GM12872 (cell line): ENCODE measurements at regions not wholly inside any gene's neighbourhood (a gene's known extent, or its start where the extent isn't known, plus 50 kb on each side); places are given as distances from the start of the nearest gene placed in this dataset.

Experiments used
- TF ChIP-seq, protein P1 (sequence below): IDR thresholded peaks from 3 replicates; pipeline ENCODE4 v1.5.1; 2011; ENCODE audit warnings: low read depth, mild to moderate bottlenecking, low read length, moderate library complexity; ENCODE audit not compliant: insufficient read depth

DNA sequence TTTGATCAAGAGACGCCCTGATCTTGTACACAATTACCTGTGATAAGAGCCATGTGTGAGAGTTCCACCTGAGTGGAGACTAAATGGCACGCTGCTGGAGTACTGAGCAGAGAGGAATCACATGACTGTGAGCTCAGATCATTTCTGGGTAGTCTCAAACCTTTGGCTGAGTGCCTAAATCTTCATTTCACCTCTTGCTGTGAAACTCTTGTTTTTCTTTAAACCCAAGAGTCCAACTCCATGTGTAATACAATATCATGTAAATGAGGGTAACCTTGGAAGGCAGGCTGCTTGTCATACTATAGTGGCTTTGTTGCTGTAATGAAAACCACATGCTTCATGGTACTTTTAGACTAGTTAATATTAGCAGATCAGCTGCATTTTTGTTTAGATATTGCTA is 156.9 kb downstream of the CAND1 start:
- TF ChIP-seq, protein P1, sequence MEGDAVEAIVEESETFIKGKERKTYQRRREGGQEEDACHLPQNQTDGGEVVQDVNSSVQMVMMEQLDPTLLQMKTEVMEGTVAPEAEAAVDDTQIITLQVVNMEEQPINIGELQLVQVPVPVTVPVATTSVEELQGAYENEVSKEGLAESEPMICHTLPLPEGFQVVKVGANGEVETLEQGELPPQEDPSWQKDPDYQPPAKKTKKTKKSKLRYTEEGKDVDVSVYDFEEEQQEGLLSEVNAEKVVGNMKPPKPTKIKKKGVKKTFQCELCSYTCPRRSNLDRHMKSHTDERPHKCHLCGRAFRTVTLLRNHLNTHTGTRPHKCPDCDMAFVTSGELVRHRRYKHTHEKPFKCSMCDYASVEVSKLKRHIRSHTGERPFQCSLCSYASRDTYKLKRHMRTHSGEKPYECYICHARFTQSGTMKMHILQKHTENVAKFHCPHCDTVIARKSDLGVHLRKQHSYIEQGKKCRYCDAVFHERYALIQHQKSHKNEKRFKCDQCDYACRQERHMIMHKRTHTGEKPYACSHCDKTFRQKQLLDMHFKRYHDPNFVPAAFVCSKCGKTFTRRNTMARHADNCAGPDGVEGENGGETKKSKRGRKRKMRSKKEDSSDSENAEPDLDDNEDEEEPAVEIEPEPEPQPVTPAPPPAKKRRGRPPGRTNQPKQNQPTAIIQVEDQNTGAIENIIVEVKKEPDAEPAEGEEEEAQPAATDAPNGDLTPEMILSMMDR = no peak

DNA sequence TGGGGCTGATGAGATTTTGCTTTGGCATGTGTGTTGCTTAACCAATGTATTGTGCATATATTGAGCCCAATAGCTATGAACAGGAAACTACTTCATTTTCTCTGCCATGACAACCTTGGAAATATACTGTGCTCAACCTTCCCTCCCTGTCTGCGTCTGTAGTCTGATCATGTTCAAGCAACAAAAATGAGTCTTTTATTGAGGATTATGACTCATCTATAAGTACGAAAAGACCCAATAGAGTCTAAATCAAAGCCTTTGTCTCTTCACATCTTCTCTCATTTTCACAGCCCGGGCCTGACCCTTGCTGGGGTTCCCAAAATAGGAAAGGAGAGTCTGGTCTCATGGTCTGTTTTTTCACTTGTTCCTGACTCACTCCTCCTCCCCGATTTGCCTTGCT is 158.2 kb downstream of the CAND1 start:
- TF ChIP-seq, protein P1 = no peak

DNA sequence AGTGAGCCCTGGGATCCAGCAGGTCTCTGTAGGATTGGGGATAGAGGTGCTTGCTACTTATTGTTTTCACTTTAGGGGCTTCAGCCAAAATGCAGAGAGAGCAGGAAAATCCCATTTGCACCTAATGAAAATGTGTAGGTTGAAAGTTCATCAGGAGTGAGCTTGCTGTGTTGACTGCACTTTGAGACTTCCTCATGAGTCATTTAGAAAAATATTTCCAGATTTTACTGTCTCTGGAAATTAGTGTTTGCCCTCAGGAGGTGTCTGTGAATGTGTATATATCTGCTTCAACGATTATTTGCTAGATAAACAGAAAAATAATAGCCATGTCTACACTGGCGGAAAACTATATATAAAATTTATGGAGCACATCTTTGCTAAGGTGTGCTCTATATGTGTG is 159.3 kb downstream of the CAND1 start:
- TF ChIP-seq, protein P1 = no peak

DNA sequence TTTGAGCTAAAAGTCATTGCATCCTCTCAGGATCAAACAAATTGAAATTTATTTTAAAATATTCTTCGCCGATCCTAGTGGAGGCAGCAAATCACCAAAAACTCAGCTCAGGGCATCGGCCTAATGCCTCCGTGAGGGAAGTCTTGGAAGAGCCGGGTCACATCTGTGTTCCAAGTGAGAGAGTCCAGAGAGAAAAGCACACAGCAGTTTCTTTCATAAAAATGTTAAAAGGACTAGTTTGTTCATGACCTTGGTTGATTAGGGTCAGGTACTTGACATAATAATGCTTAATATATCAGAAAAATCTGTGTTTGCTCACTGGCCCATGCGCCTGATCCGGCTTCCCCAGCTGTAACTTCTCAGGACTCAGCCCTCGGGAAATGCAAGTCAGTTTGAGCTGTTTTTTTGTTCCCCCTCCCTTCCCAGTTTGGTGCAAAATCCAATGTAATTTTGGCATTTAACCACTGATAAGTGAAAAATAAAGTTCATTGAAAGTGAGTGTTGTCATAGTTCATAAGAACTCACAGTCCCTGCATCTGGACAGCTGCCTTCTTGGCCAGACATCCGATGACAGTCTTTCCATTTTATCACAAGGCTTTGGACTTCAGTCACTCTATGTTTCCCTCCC is 161.7 kb downstream of the CAND1 start:
- TF ChIP-seq, protein P1 = no peak

DNA sequence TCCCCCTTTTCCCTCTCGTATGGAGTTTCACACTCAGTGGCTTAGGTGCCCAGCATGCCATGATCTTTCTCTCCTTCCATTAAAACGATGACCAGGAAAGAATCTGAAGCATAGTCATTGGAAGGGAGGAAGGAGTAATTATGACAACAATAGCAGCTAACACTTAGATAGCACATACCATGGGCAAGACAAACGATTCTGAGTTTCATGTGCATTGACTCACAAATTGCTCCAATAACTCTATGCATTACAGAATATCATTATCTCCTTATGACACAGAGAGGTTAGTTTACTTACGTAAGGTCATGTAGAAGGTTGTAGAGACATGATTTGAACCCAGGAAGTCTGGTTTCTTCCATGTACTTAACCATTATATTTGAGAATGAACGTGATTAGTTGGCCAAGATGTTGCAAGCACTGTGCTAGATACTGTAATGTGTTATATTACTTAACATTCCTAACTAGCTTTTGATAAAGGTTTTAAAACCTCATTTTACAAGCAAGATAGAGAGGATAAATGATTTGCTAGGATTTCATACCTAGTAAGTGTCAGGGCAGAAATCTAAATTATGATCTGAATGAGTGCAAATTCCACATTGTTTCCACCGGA is 162.4 kb downstream of the CAND1 start:
- TF ChIP-seq, protein P1 = no peak

DNA sequence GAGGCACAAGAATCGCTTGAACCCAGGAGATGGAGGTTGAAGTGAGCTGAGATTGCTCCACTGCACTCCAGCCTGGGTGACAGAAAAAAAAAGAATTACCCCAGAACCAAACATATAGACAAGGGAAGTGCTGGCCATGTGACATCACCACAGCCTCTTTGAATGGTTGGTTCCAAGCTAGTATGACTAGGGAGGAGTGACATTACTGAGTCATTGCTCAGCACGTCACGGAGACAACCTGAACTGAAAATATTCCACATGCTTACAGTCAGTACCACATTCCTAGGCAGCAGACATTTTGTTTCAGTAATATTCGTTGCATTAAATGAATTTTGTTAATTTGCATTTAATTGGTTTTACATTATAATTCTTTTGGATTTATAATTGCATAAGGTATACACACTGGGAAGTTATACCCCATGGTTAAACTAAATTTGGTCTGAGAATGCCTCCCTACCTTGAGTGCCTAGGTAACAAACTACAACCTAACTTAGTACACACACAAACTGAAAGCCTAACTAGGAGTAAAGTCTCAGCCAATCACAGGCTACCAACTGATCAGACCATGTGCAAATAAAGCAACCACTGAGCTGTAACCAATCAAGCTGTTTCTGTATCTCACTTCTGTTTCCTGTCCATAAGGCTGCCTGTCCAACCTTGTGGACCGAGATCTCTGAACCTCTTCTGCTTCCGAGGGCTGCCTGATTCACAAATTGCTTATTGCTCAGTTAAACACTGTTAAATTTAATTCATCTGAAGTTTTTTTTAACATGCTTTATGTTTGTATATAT is 164.4 kb downstream of the CAND1 start:
- TF ChIP-seq, protein P1 = no peak

DNA sequence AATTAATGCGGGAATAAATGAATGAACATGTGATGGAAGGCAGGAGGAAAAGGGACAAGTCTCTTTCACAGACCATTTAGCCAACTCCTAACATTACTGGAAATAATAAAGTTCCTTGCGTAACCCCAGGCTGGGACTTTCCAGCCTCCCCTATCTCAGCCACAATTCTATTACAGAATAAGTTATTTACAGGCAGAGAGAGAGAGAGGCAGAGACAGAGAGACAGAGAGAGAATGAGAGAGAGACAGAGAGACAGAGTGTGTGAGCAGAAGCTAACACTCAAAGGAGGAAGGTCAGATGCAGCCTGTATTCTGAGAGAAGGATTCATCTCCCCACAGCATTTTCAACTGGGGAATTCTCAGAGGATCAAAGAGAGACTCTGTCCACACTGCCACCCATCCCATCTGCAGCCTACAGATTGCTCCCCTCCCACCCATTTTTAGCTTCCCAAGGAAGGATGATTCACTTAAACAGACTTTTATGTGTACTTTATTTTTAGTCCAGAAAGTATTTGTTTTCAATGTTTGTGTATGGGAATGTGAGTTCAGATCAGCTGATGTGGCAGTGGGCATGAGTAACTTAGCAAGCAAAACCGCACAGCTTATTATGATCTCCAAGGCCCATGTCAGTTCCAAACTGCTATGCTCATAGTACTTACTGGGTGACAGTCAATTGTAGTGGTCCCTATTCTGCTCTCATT is 165.7 kb downstream of the CAND1 start:
- TF ChIP-seq, protein P1 = no peak
